Activated naive CD8-positive, alpha-beta T cell treated with anti-CD3 and anti-CD28 coated beads, Interleukin-2, amount 10 ng/mL, durations not matched to agents 7 days and 5 days (primary cell): ENCODE measurements at regions not wholly inside any gene's neighbourhood (a gene's known extent, or its start where the extent isn't known, plus 50 kb on each side); places are given as distances from the start of the nearest gene placed in this dataset.

ENCODE experiments used
- ATAC-seq: fragments of 150-1000 bp; cut with Tn5 transposase; one replicate; pipeline ENCODE4 v1.10.0; 2021; ENCODE audit warnings: low read depth, moderate library complexity
- POLR2A ChIA-PET: fragments of 350-600 bp; sonication (Branson Sonifier 250); formaldehyde crosslinking; loops from one replicate; lab custom pipeline; 2021; ENCODE audit warnings: antibody characterized with exemption; lab: Charles Lee
- DNase-seq: peaks from one replicate; pipeline ENCODE4 v3.0.0; 2021
- H3K27ac Mint-ChIP-seq: one replicate; pipeline ENCODE4 v1.8.0; 2022; ENCODE audit warnings: mild to moderate bottlenecking, mixed read lengths
- H3K27me3 Mint-ChIP-seq: one replicate; pipeline ENCODE4 v1.8.0; 2022; ENCODE audit warnings: mild to moderate bottlenecking, moderate library complexity, mixed read lengths
- H3K36me3 Mint-ChIP-seq: one replicate; pipeline ENCODE4 v1.8.0; 2021; ENCODE audit warnings: mild to moderate bottlenecking, mixed read lengths
- H3K4me1 Mint-ChIP-seq: one replicate; pipeline ENCODE4 v1.8.0; 2021; ENCODE audit warnings: mixed read lengths
- H3K4me3 Mint-ChIP-seq: one replicate; pipeline ENCODE4 v1.8.0; 2022; ENCODE audit warnings: mild to moderate bottlenecking, moderate library complexity, mixed read lengths
- H3K9me3 Mint-ChIP-seq: one replicate; pipeline ENCODE4 v1.8.0; 2021; ENCODE audit warnings: mixed read lengths

- Mint-ChIP-seq H3K4me1 (peaks cover 12% of the 10 kb centered on the region), H3K4me3 (no peak overlapping the region), H3K27ac (no peak overlapping the region), H3K9me3 (no peaks in the 10 kb centered on the region), H3K27me3 (peaks cover 6% of the 10 kb centered on the region), H3K36me3 (no peaks in the 10 kb centered on the region)
- POLR2A ChIA-PET: no interaction called here
- DNase-seq (no peak), ATAC-seq (no peak)
Observed at GRCh38 chr9:89958086-89958485, 353.3 kb downstream of the GADD45G start.

- H3K9me3 Mint-ChIP-seq: no peaks in the 10 kb centered on the region
- peak overlapping the region; percentile 56 for H3K4me3 Mint-ChIP-seq
- POLR2A ChIA-PET: interaction anchor here (0.5 to 1.8 kb wide), 2 partner anchors 38 to 233 kb away, joined by 3 to 8 read pairs; no protein-coding TSS in a partner anchor
- ATAC-seq (peak; percentile 73), DNase-seq (peak; percentile 51)
- H3K27ac Mint-ChIP-seq: peak overlapping the region; percentile 71
- H3K36me3 Mint-ChIP-seq: no peaks in the 10 kb centered on the region
- peaks cover 9% of the 10 kb centered on the region for H3K27me3 Mint-ChIP-seq
- H3K4me1 Mint-ChIP-seq: peaks cover 14% of the 10 kb centered on the region
Observed at GRCh38 chr9:89961616-89962341, 357.0 kb downstream of the GADD45G start.

DNA sequence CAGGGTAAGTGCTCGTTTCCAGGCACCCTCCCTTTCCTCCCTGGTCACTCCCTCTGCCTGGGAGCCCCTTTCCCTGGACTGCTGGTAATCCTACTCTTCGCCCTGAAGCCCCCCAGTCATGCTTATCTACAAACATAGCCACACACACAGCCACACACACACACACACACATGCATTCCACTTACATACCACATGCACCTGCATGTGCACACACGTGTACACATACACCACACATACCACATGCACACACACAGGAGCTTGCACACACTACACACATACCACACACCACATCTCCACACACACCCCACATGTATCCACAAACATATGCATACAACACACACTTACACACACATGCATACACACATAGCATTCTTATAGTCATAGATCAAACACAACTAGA is 358.5 kb downstream of the GADD45G start:
- peaks cover 14% of the 10 kb centered on the region for H3K4me1 Mint-ChIP-seq
- no peak for ATAC-seq
- H3K9me3 Mint-ChIP-seq: no peaks in the 10 kb centered on the region
- H3K27me3 Mint-ChIP-seq: peaks cover 8% of the 10 kb centered on the region
- POLR2A ChIA-PET: interaction anchor here (0.8 kb wide), 1 partner anchor 359 kb away, joined by 3 read pairs; the partner anchor contains the start of gene GADD45G
- H3K27ac Mint-ChIP-seq: no peak overlapping the region
- H3K36me3 Mint-ChIP-seq: no peaks in the 10 kb centered on the region
- DNase-seq: no peak
- H3K4me3 Mint-ChIP-seq: no peak overlapping the region

- Mint-ChIP-seq H3K9me3 (no peaks in the 10 kb centered on the region), H3K4me3 (no peak overlapping the region), H3K27me3 (peaks cover 10% of the 10 kb centered on the region), H3K4me1 (peaks cover 7% of the 10 kb centered on the region), H3K27ac (no peak overlapping the region), H3K36me3 (no peaks in the 10 kb centered on the region)
- DNase-seq (no peak), ATAC-seq (no peak)
- POLR2A ChIA-PET: no interaction called here
Observed at GRCh38 chr9:89967527-89967926, 362.7 kb downstream of the GADD45G start.

DNA sequence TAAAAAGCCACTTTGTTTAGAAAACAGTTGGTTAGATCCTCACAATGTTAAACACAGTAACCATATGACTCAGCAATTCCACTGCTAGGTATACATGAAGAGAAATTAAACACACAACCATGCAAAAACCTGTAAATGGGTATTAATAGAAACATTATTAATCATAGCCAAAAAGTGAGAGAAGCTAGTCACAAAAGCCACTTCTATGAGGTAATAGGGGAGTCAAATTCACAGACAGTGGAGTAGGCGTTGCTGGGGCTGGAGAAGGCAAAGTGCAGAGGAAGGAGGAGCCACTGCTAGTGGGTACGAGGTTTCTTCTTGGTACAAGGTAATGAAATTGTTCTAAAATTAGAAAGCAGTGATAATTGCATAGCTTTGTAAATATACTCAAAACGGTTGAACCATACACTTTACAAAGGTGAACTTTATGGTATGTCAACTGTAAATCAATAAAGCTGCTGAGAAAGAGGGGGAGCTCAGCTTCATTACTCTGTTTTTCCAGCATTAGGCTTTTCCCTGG is 364.4 kb downstream of the GADD45G start:
- Mint-ChIP-seq H3K27ac (no peak overlapping the region), H3K27me3 (peaks cover 13% of the 10 kb centered on the region), H3K36me3 (no peaks in the 10 kb centered on the region), H3K9me3 (no peaks in the 10 kb centered on the region), H3K4me3 (no peak overlapping the region), H3K4me1 (peaks cover 5% of the 10 kb centered on the region)
- DNase-seq (no peak), ATAC-seq (no peak)
- POLR2A ChIA-PET: interaction anchor here (1.2 kb wide), 1 partner anchor 365 kb away, joined by 4 read pairs; the partner anchor contains the start of gene GADD45G

GRCh38 chr9:89969881-89970639 is 365.2 kb downstream of the GADD45G start:
- ATAC-seq: no peak
- no peak for DNase-seq
- Mint-ChIP-seq H3K36me3 (no peaks in the 10 kb centered on the region), H3K4me3 (no peak overlapping the region), H3K4me1 (peaks cover 5% of the 10 kb centered on the region), H3K27ac (no peak overlapping the region), H3K9me3 (no peaks in the 10 kb centered on the region), H3K27me3 (peaks cover 12% of the 10 kb centered on the region)
- POLR2A ChIA-PET: interaction anchor here (1.2 kb wide), 1 partner anchor 366 kb away, joined by 4 read pairs; the partner anchor contains the start of gene GADD45G

- no peaks in the 10 kb centered on the region for H3K9me3 Mint-ChIP-seq
- ATAC-seq (no peak), DNase-seq (no peak)
- peaks cover 11% of the 10 kb centered on the region for H3K27me3 Mint-ChIP-seq
- H3K27ac Mint-ChIP-seq: no peak overlapping the region
- peaks cover 5% of the 10 kb centered on the region for H3K4me1 Mint-ChIP-seq
- POLR2A ChIA-PET: no interaction called here
- H3K36me3 Mint-ChIP-seq: no peaks in the 10 kb centered on the region
- no peak overlapping the region for H3K4me3 Mint-ChIP-seq
Observed at GRCh38 chr9:89970701-89971100, 365.9 kb downstream of the GADD45G start.

DNA sequence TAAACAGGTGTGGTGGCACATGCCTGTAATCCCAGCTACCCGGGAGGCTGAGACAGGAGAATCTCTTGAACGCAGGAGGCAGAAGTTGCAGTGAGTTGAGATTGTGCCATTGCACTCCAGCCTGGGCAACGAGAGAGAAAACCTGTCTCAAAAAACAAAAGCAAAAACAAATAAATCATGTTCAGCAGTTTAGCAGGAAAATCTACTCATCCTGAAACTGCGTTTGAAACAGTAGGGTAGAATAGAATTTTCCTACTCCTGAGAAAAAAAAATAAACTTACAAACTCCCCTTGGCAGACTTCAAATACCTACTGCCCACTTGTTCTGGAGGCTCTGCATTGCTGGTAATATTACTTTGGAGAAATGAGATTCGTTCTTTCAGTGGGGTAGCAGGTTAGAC is 367.7 kb downstream of the GADD45G start:
- POLR2A ChIA-PET: no interaction called here
- Mint-ChIP-seq H3K4me3 (no peak overlapping the region), H3K27ac (no peak overlapping the region), H3K36me3 (no peaks in the 10 kb centered on the region), H3K9me3 (no peaks in the 10 kb centered on the region), H3K4me1 (peaks cover 5% of the 10 kb centered on the region), H3K27me3 (peaks cover 8% of the 10 kb centered on the region)
- ATAC-seq (no peak), DNase-seq (no peak)

GRCh38 chr9:89974582-89974981 is 369.8 kb downstream of the GADD45G start:
- no peaks in the 10 kb centered on the region for H3K36me3 Mint-ChIP-seq
- no peaks in the 10 kb centered on the region for H3K4me1 Mint-ChIP-seq
- POLR2A ChIA-PET: no interaction called here
- ATAC-seq (no peak), DNase-seq (no peak)
- peaks cover 19% of the 10 kb centered on the region for H3K27me3 Mint-ChIP-seq
- no peak overlapping the region for H3K27ac Mint-ChIP-seq
- no peaks in the 10 kb centered on the region for H3K9me3 Mint-ChIP-seq
- no peak overlapping the region for H3K4me3 Mint-ChIP-seq

DNA sequence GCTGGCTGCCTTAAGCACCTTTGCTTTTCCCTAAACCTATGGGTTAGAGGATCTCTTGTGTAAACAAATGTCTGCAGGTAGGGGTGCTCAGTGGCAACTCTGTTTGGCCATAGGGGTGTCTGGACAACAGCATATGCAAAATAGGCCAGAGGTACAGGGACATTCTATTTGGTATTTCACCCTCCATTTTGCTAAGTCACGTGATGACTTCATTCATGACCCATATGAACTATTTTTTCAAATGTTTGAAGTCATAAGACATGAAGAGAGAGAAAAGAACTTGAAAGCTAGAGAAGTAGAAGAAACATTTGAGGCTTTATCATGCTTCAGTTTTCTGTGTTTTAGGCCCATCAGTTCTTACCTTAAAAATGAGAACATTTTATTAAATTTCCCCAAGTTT is 370.2 kb downstream of the GADD45G start:
- Mint-ChIP-seq H3K27me3 (peaks cover 16% of the 10 kb centered on the region), H3K9me3 (no peaks in the 10 kb centered on the region), H3K27ac (no peak overlapping the region), H3K4me3 (no peak overlapping the region), H3K36me3 (no peaks in the 10 kb centered on the region), H3K4me1 (no peaks in the 10 kb centered on the region)
- no peak for DNase-seq
- ATAC-seq: no peak
- POLR2A ChIA-PET: no interaction called here

DNA sequence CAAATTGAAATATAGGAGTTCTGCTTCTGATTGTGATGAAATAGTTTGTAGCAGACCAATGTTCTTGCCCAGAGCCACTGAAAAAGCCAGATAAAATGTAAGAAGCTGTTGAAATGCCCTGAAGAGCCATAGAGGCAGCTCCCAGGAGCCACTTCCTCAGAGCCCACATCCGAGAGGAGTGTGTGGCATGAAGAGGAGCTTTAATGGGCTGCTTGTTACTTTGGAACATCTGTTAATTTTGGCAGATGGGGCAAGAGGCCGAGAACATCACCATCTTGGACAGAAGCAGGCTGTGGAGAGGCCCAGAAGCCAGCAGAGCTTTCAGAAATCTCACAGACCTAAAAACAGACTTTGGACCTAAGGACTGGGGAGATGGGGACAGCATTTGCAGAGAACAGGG is 370.8 kb downstream of the GADD45G start:
- POLR2A ChIA-PET: no interaction called here
- no peaks in the 10 kb centered on the region for H3K4me1 Mint-ChIP-seq
- peaks cover 16% of the 10 kb centered on the region for H3K27me3 Mint-ChIP-seq
- DNase-seq (no peak), ATAC-seq (no peak)
- no peaks in the 10 kb centered on the region for H3K36me3 Mint-ChIP-seq
- H3K4me3 Mint-ChIP-seq: no peak overlapping the region
- no peak overlapping the region for H3K27ac Mint-ChIP-seq
- H3K9me3 Mint-ChIP-seq: no peaks in the 10 kb centered on the region

- POLR2A ChIA-PET: interaction anchor here (0.6 kb wide), 1 partner anchor 318 kb away, joined by 4 read pairs; no protein-coding TSS in a partner anchor
- no peak overlapping the region for H3K27ac Mint-ChIP-seq
- H3K4me1 Mint-ChIP-seq: peaks cover 3% of the 10 kb centered on the region
- H3K36me3 Mint-ChIP-seq: peaks cover 5% of the 10 kb centered on the region
- peaks cover 17% of the 10 kb centered on the region for H3K27me3 Mint-ChIP-seq
- no peak for ATAC-seq
- DNase-seq: no peak
- H3K4me3 Mint-ChIP-seq: no peak overlapping the region
- H3K9me3 Mint-ChIP-seq: peaks cover 2% of the 10 kb centered on the region
Observed at GRCh38 chr9:89978185-89978584, 373.4 kb downstream of the GADD45G start.

GRCh38 chr9:89980600-89980999 is 375.8 kb downstream of the GADD45G start:
- Mint-ChIP-seq H3K4me3 (no peak overlapping the region), H3K27ac (no peak overlapping the region), H3K27me3 (peaks cover 17% of the 10 kb centered on the region), H3K9me3 (peaks cover 3% of the 10 kb centered on the region), H3K36me3 (peaks cover 7% of the 10 kb centered on the region), H3K4me1 (peaks cover 20% of the 10 kb centered on the region)
- no peak for DNase-seq
- no peak for ATAC-seq
- POLR2A ChIA-PET: no interaction called here
